ENCODE measurements at regions not wholly inside any gene's neighbourhood (a gene's known extent, or its start where the extent isn't known, plus 50 kb on each side); places are given as distances from the start of the nearest gene placed in this dataset.

GRCh38 chr2:105176429-105176828, 65.1 kb upstream of the GPR45 start:
- Histone ChIP-seq H3K27ac (ENCODE audit: low read depth, low read length, poor library complexity, severe bottlenecking) (no peak overlapping the region), H3K4me1 (ENCODE audit: insufficient read depth, low read length, poor library complexity, severe bottlenecking) (no peaks in the 10 kb centered on the region), H3K9me3 (ENCODE audit: low read depth, low read length, poor library complexity, severe bottlenecking) (no peaks in the 10 kb centered on the region), H3K27me3 (replicated peaks; ENCODE audit: insufficient read depth, low read depth, low read length, poor library complexity) (peaks cover 29% of the 10 kb centered on the region), H3K36me3 (ENCODE audit: insufficient read depth, low read length, poor library complexity, severe bottlenecking) (no peaks in the 10 kb centered on the region), H3K4me3 (ENCODE audit: low read depth, low read length, poor library complexity, severe bottlenecking) (no peak overlapping the region)
- TF ChIP-seq EZH2 (IDR thresholded peaks at IDR 0.05; ENCODE audit: borderline replicate concordance, low read depth, low read length, poor library complexity, severe bottlenecking) (no peak), CTCF (conservative IDR thresholded peaks at IDR 0.05; ENCODE audit: low read depth, low read length) (no peak)
- no TSS peak for BruUV-seq (replicated peaks)
- POLR2A ChIA-PET (ENCODE audit: low non-redundant PET) = no interaction called here
- no peak for DNase-seq (ENCODE audit: low spot score)
- CTCF ChIA-PET = no interaction called here
- intact Hi-C loops (cut with micrococcal nuclease; ENCODE audit: unreplicated experiment) = no loop called here

- TF ChIP-seq CTCF (conservative IDR thresholded peaks at IDR 0.05; ENCODE audit: low read depth, low read length) (no peak), EZH2 (IDR thresholded peaks at IDR 0.05; ENCODE audit: borderline replicate concordance, low read depth, low read length, poor library complexity, severe bottlenecking) (no peak)
- Histone ChIP-seq H3K4me3 (ENCODE audit: low read depth, low read length, poor library complexity, severe bottlenecking) (no peak overlapping the region), H3K9me3 (ENCODE audit: low read depth, low read length, poor library complexity, severe bottlenecking) (no peaks in the 10 kb centered on the region), H3K27ac (ENCODE audit: low read depth, low read length, poor library complexity, severe bottlenecking) (no peak overlapping the region), H3K36me3 (ENCODE audit: insufficient read depth, low read length, poor library complexity, severe bottlenecking) (no peaks in the 10 kb centered on the region), H3K4me1 (ENCODE audit: insufficient read depth, low read length, poor library complexity, severe bottlenecking) (no peaks in the 10 kb centered on the region), H3K27me3 (replicated peaks; ENCODE audit: insufficient read depth, low read depth, low read length, poor library complexity) (peaks cover 29% of the 10 kb centered on the region)
- BruUV-seq (replicated peaks) = no TSS peak
- intact Hi-C loops (cut with micrococcal nuclease; ENCODE audit: unreplicated experiment) = no loop called here
- CTCF ChIA-PET = no interaction called here
- POLR2A ChIA-PET (ENCODE audit: low non-redundant PET) = no interaction called here
- DNase-seq (ENCODE audit: low spot score) = no peak
Measured at GRCh38 chr2:105177008-105177407, 64.5 kb upstream of the GPR45 start.

GRCh38 chr2:105177536-105178254, 63.8 kb upstream of the GPR45 start:
- Histone ChIP-seq H3K27me3 (replicated peaks; ENCODE audit: insufficient read depth, low read depth, low read length, poor library complexity) (peaks cover 29% of the 10 kb centered on the region), H3K27ac (ENCODE audit: low read depth, low read length, poor library complexity, severe bottlenecking) (no peak overlapping the region), H3K4me1 (ENCODE audit: insufficient read depth, low read length, poor library complexity, severe bottlenecking) (no peaks in the 10 kb centered on the region), H3K4me3 (ENCODE audit: low read depth, low read length, poor library complexity, severe bottlenecking) (no peak overlapping the region), H3K9me3 (ENCODE audit: low read depth, low read length, poor library complexity, severe bottlenecking) (no peaks in the 10 kb centered on the region), H3K36me3 (ENCODE audit: insufficient read depth, low read length, poor library complexity, severe bottlenecking) (no peaks in the 10 kb centered on the region)
- ChIA-PET CTCF (no interaction called here), POLR2A (ENCODE audit: low non-redundant PET) (no interaction called here)
- intact Hi-C loops (cut with micrococcal nuclease; ENCODE audit: unreplicated experiment) = no loop called here
- TF ChIP-seq CTCF (conservative IDR thresholded peaks at IDR 0.05; ENCODE audit: low read depth, low read length) (no peak), EZH2 (IDR thresholded peaks at IDR 0.05; ENCODE audit: borderline replicate concordance, low read depth, low read length, poor library complexity, severe bottlenecking) (no peak)
- BruUV-seq (replicated peaks) = no TSS peak
- DNase-seq (ENCODE audit: low spot score) = no peak
